Prostate gland (tissue), 2 donors: ENCODE measurements at regions not wholly inside any gene's neighbourhood (a gene's known extent, or its start where the extent isn't known, plus 50 kb on each side); places are given as distances from the start of the nearest gene placed in this dataset.
"Not testable (repeated sequence)": the region's sequence is repeated elsewhere in the genome, so short reads cannot be mapped to it uniquely, and the experiment has no call there.

Experiments
- DNase-seq: peaks from one replicate; pipeline ENCODE4 v3.0.0-alpha.2; 2019; ENCODE audit warnings: low spot score
- H3K27ac ChIP-seq, 2 donors: fragments of 200-600 bp; sonication (generic); 2 replicates each; pipeline ENCODE4 v1.5.1; 2017 to 2019
- H3K27me3 ChIP-seq: fragments of 200-600 bp; sonication (generic); replicated peaks from 2 replicates; pipeline ENCODE4 v1.5.1; 2019; ENCODE audit not compliant: insufficient read depth
- H3K36me3 ChIP-seq, 2 donors: fragments of 200-600 bp; sonication (generic); 1 replicate in 1 of 2; 2 replicates in 1 of 2; pipeline versions ENCODE4 v1.5.1 to v1.8.1; 2017 to 2019
- H3K4me1 ChIP-seq: fragments of 200-600 bp; sonication (generic); replicated peaks from 2 replicates; pipeline ENCODE4 v1.5.1; 2019
- H3K4me3 ChIP-seq, 2 donors: fragments of 200-600 bp; sonication (generic); 2 replicates each; pipeline ENCODE4 v1.5.1; 2017 to 2019
- H3K9me3 ChIP-seq: fragments of 200-600 bp; sonication (generic); 2 replicates; pipeline ENCODE4 v1.5.1; 2017
- CTCF ChIP-seq, 4 experiments: fragments of 200-600 bp in 2 of 4; fragments of 450-650 bp in 2 of 4; sonication (generic) in 2 of 4; IDR thresholded peaks; 1 replicate in 3 of 4; 2 replicates in 1 of 4; pipeline ENCODE4 v1.5.1; 2016 to 2019; ENCODE audit warnings: antibody characterized with exemption in 4 of 4, mild to moderate bottlenecking in 2 of 4, moderate library complexity in 2 of 4
- POLR2A ChIP-seq: fragments of 450-650 bp; IDR thresholded peaks from one replicate; pipeline ENCODE4 v1.6.1; 2016; ENCODE audit warnings: antibody characterized with exemption, mild to moderate bottlenecking
- POLR2AphosphoS5 ChIP-seq: sonication (generic); formaldehyde crosslinking; IDR thresholded peaks from one replicate; pipeline ENCODE4 v1.6.1; 2017; ENCODE audit warnings: antibody characterized with exemption
- WGBS: methylation state at CpG from one replicate; pipeline ENCODE4 v1.1.5; 2018; 5-methylcytosine and 5-hydroxymethylcytosine counted together
- intact Hi-C: fragments of 100-400 bp; cut with DNase I; formaldehyde crosslinking; loops from one replicate; pipeline ENCODE4 v1.14.2; 2022

- Histone ChIP-seq H3K4me1 (no peaks in the 10 kb centered on the region), H3K36me3 (no peaks in the 10 kb centered on the region), H3K9me3 (no peaks in the 10 kb centered on the region), H3K27me3 (no peaks in the 10 kb centered on the region), H3K4me3 (no peak overlapping the region), H3K27ac (no peak overlapping the region)
- intact Hi-C loops, result no loop called here
- 90% methylated on average over 1 of the region's 1 CpG for WGBS
- DNase-seq, result no peak
- TF ChIP-seq POLR2A (no peak), CTCF (IDR thresholded peaks at IDR 0.05) (no peak)
Observed at GRCh38 chr19:28697308-28697707, 515.6 kb downstream of the UQCRFS1 start.

- no peak overlapping the region for H3K4me3 ChIP-seq
Observed at GRCh38 chr19:28694812-28695211, 518.1 kb downstream of the UQCRFS1 start.

GRCh38 chr19:28691683-28692082, 521.3 kb downstream of the UQCRFS1 start:
- Histone ChIP-seq H3K27me3 (no peaks in the 10 kb centered on the region), H3K9me3 (no peaks in the 10 kb centered on the region), H3K4me1 (no peaks in the 10 kb centered on the region), H3K27ac (no peak overlapping the region), H3K36me3 (no peaks in the 10 kb centered on the region), H3K4me3 (no peak overlapping the region)
- intact Hi-C loops, result no loop called here
- TF ChIP-seq POLR2A, result no peak
- no peak for TF ChIP-seq CTCF (IDR thresholded peaks at IDR 0.05)
- TF ChIP-seq POLR2AphosphoS5, result no peak
- 100% methylated on average over 1 of the region's 1 CpG for WGBS
- DNase-seq, result no peak

More at GRCh38 chr19:28694812-28695211, 518.1 kb downstream of the UQCRFS1 start:
- H3K9me3 ChIP-seq, result no peaks in the 10 kb centered on the region
- TF ChIP-seq POLR2AphosphoS5 (no peak), CTCF (IDR thresholded peaks at IDR 0.05) (no peak), POLR2A (no peak)
- no peaks in the 10 kb centered on the region for H3K27me3 ChIP-seq
- DNase-seq, result no peak
- intact Hi-C loops, result no loop called here
- H3K4me1 ChIP-seq, result no peaks in the 10 kb centered on the region
- H3K27ac ChIP-seq, result no peak overlapping the region
- no peaks in the 10 kb centered on the region for H3K36me3 ChIP-seq
- 82% methylated on average over 5 of the region's 5 CpGs for WGBS

- H3K4me3 ChIP-seq, H3K9me3 ChIP-seq, DNase-seq, intact Hi-C loops, H3K4me1 ChIP-seq, H3K27me3 ChIP-seq, H3K27ac ChIP-seq, H3K36me3 ChIP-seq: not testable (repeated sequence)
- WGBS, result 88% methylated on average over 7 of the region's 7 CpGs
Observed at GRCh38 chr19:28689464-28689863, 523.5 kb downstream of the UQCRFS1 start.

GRCh38 chr19:28687296-28687695, 525.7 kb downstream of the UQCRFS1 start:
- Histone ChIP-seq H3K27ac (no peak overlapping the region), H3K27me3 (no peaks in the 10 kb centered on the region), H3K4me1 (no peaks in the 10 kb centered on the region), H3K4me3 (no peak overlapping the region), H3K9me3 (no peaks in the 10 kb centered on the region), H3K36me3 (no peaks in the 10 kb centered on the region)
- WGBS, result 69% methylated on average over 1 of the region's 1 CpG
- intact Hi-C loops, result no loop called here
- no peak for TF ChIP-seq CTCF (IDR thresholded peaks at IDR 0.05)
- no peak for TF ChIP-seq POLR2AphosphoS5
- no peak for TF ChIP-seq POLR2A
- no peak for DNase-seq
